ENCODE measurements at regions not wholly inside any gene's neighbourhood (a gene's known extent, or its start where the extent isn't known, plus 50 kb on each side); places are given as distances from the start of the nearest gene placed in this dataset.
"Not testable (repeated sequence)": the region's sequence is repeated elsewhere in the genome, so short reads cannot be mapped to it uniquely, and the experiment has no call there.

DNA sequence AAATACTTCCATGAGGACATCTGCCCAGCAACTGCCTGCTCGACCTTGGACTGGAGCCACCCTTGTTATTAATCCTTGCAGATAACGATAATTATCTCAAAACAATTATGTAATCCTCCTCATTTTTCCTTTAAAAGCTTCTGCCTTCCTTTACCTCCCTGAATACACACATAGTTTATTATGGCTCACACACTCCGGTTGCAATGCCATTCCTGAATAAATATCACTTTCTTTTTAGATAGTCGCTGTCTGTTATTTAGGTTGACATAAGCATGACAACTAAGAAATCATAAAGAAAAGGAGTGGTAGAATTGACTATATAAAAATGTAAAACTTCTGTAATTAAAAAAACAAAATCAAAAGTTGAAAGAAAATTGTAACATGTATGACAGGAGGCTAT is 64.8 kb downstream of the B4GALT7 start:
- DNase-seq (ENCODE audit: extremely low spot score); POLR2A ChIA-PET; CTCF ChIA-PET: not testable (repeated sequence)

DNA sequence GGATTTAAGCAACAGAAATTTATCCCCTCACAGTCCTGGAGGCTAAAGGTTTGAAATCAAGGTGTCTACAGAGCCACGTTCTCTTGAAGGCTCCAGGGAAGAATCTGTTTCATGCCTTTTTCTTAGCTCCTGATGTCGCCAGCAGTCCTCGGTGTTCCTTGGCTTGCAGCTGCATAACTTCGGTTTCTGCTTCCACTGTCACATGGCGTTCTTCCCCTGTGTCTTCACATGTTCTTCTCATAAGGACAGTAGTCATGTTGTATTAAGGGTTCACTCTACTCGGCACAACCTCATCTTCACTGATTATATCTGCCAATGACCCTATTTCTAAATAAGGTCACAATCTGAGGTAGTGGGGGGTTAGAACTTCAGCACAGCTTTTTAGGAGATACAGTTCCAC is 65.2 kb downstream of the B4GALT7 start:
- DNase-seq (ENCODE audit: extremely low spot score); CTCF ChIA-PET; POLR2A ChIA-PET: not testable (repeated sequence)

DNA sequence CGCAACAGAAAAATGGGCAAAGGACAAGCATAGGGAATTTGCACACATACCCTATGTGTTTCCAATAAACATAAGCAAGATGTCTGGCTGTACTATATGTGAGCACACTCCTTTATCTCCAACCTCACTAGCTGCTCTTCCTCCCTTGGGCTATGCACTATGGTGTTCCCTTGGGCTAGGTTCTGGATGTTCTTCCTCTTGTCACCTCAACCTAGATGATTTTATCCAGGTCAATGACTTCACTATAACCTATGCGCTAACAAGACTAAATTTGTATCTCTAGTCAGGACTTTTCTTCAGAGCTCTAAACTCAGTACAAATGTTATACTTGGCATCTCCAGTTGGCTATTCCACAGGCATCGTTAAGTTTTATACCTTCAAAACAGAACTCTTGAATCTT is 66.0 kb downstream of the B4GALT7 start:
- POLR2A ChIA-PET; CTCF ChIA-PET; DNase-seq (ENCODE audit: extremely low spot score): not testable (repeated sequence)

DNA sequence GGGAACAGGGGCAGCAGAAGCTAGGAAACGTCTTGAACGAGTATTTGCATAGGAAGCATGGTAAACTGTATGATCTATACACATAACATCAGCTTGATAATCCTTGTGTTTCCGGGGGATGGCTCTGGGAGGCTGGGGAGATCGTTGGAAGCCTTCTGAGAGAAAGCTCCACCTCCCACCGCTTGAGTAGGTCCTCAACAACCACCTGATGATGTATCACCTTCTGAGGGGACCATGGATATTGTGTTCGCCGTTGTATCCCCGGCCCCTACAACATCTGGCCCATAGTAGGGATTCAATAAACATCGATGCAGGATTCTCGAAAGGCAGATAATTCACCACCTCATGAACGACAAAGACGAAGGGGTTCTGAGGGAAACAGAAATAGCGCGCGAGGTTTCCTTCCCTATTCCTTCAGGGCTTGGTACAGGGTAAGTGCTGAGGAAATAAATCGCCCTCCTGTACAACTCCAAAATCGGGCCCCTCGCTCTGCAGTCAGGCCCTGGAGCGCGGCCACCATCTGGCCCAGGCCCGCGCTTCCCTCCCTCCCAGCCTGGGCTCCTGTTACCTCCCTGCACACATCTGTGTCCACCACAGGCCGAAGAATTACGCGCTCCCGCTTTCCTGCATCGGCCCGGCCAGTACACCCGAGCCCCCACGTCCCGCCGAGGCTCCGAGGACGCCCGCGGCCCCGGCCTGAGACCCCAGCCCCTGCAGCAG is 71.3 kb downstream of the B4GALT7 start:
- POLR2A ChIA-PET, CTCF ChIA-PET: not testable (repeated sequence)

DNA sequence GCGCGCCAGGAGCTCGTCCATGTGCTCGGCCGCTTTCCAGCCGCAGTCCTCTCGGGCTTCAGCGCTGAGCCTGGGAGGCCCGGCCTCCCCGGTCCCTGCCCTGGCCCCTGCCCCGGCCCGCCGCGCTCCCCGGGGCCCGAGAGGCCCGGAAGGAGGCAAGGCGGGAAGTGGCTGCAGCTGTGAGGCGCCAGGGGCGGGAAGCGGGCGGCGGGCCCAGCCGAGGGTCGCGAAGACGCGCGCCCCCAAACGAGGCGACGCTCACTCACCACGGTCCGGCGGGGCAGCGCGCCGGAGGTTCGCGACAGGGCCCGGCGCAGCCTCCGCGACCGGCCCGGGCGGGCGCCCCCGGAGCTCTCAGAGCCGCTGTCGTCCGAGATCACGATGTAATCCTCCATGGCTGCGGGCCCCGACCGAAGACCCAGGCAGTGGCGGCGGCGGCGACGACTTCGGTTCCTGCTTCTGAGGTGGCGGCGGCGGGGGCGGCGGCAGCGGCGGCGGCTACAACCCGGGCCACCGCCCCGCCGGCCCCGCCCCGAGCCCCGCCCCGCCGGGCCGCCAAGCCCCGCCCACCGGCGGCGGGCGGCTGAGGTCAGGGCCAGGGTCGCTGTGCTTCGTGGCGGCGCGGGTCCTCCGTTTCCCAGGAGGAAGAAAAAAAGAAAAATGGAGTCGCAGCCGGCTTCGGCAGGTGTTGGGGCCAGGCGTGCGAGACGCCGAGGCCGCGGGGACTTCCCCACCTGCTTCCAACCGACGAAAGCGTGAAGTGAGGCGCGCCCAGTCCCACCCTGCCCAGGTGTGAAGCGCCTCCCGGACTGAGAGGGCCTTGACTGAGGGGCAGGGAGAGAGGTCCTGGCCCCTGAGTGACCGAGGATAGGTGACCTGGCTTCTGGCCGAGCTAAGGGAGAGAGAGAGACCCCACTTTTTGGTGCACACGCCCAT is 72.1 kb downstream of the B4GALT7 start:
- peak; percentile 71 for DNase-seq (ENCODE audit: extremely low spot score)
- POLR2A ChIA-PET: not testable (repeated sequence)

More for the DNA sequence above, 71.3 kb downstream of the B4GALT7 start:
- not testable (repeated sequence) for DNase-seq (ENCODE audit: extremely low spot score)

More for the DNA sequence above, 72.1 kb downstream of the B4GALT7 start:
- CTCF ChIA-PET: not testable (repeated sequence)
